Tibial nerve (tissue), 4 donors: ENCODE measurements at regions not wholly inside any gene's neighbourhood (a gene's known extent, or its start where the extent isn't known, plus 50 kb on each side); places are given as distances from the start of the nearest gene placed in this dataset.

Source experiments
- DNase-seq, 2 donors: peaks; one replicate each; pipeline ENCODE4 v3.0.0-alpha.2; 2019; ENCODE audit warnings: low spot score in 2 of 2
- H3K27ac ChIP-seq, 4 donors: fragments of 200-600 bp; sonication (generic) in 3 of 4; one replicate each; pipeline ENCODE4 v1.5.1; 2017 to 2019; ENCODE audit warnings: mild to moderate bottlenecking in 1 of 4
- H3K27me3 ChIP-seq, 2 donors: fragments of 200-600 bp; sonication (generic) in 1 of 2; one replicate each; pipeline versions ENCODE4 v1.5.1 to v1.6.0; 2017 to 2019
- H3K36me3 ChIP-seq, 3 donors: fragments of 200-600 bp; sonication (generic); one replicate each; pipeline ENCODE4 v1.5.1; 2018 to 2019
- H3K4me1 ChIP-seq, 4 donors: fragments of 200-600 bp; sonication (generic) in 3 of 4; one replicate each; pipeline ENCODE4 v1.5.1; 2017 to 2019
- H3K4me3 ChIP-seq, 4 donors: fragments of 200-600 bp; sonication (generic) in 3 of 4; one replicate each; pipeline ENCODE4 v1.5.1; 2017 to 2019; ENCODE audit warnings: mild to moderate bottlenecking in 1 of 4, moderate library complexity in 1 of 4
- H3K9me3 ChIP-seq, 4 donors: fragments of 200-600 bp; sonication (generic) in 3 of 4; one replicate each; pipeline ENCODE4 v1.5.1; 2017 to 2019
- CTCF ChIP-seq, 5 experiments: fragments of 200-600 bp in 3 of 5; fragments of 450-650 bp in 2 of 5; sonication (generic) in 3 of 5; IDR thresholded peaks; one replicate each; pipeline ENCODE4 v1.5.1; 2016 to 2019; ENCODE audit warnings: antibody characterized with exemption in 5 of 5, mild to moderate bottlenecking in 3 of 5, moderate library complexity in 2 of 5
- EP300 ChIP-seq, 2 donors: sonication (generic); formaldehyde crosslinking; IDR thresholded peaks; one replicate each; pipeline ENCODE4 v1.6.1; 2017; ENCODE audit warnings: antibody characterized with exemption in 2 of 2, mild to moderate bottlenecking in 1 of 2
- POLR2A ChIP-seq, 2 donors: fragments of 450-650 bp; IDR thresholded peaks; one replicate each; pipeline ENCODE4 v1.6.1; 2017; ENCODE audit warnings: antibody characterized with exemption in 2 of 2, mild to moderate bottlenecking in 2 of 2, moderate library complexity in 2 of 2
- WGBS, 2 donors: methylation state at CpG; one replicate each; pipeline ENCODE4 v1.1.5; 2018; 5-methylcytosine and 5-hydroxymethylcytosine counted together

- Histone ChIP-seq H3K4me3 (no peak overlapping the region), H3K9me3 (no peaks in the 10 kb centered on the region), H3K36me3 (no peaks in the 10 kb centered on the region), H3K27me3 (no peaks in the 10 kb centered on the region), H3K27ac (no peak overlapping the region), H3K4me1 (no peaks in the 10 kb centered on the region)
- no peak for TF ChIP-seq CTCF (IDR thresholded peaks at IDR 0.05)
- TF ChIP-seq EP300 (IDR thresholded peaks at IDR 0.05): no peak
- TF ChIP-seq POLR2A (IDR thresholded peaks at IDR 0.05): no peak
- WGBS, 2 donors: 75 to 80% methylated on average over 2 of the region's 2 CpGs
- no peak for DNase-seq
These were observed 243.2 kb upstream of the F9 start for GRCh38 chrX:139287155-139287924.

- H3K27ac ChIP-seq: no peak overlapping the region
- no peaks in the 10 kb centered on the region for H3K27me3 ChIP-seq
- no peaks in the 10 kb centered on the region for H3K4me1 ChIP-seq
- no peaks in the 10 kb centered on the region for H3K9me3 ChIP-seq
- H3K4me3 ChIP-seq: no peak overlapping the region
- no peaks in the 10 kb centered on the region for H3K36me3 ChIP-seq
- DNase-seq: no peak
- no peak for TF ChIP-seq CTCF (IDR thresholded peaks at IDR 0.05)
- TF ChIP-seq POLR2A (IDR thresholded peaks at IDR 0.05): no peak
- no peak for TF ChIP-seq EP300 (IDR thresholded peaks at IDR 0.05)
- WGBS, 2 donors: 79 to 83% methylated on average over 2 of the region's 2 CpGs
These were observed 244.2 kb upstream of the F9 start for GRCh38 chrX:139286342-139286741.

- DNase-seq: no peak
- Histone ChIP-seq H3K4me1 (no peaks in the 10 kb centered on the region), H3K27me3 (no peaks in the 10 kb centered on the region), H3K9me3 (no peaks in the 10 kb centered on the region), H3K4me3 (no peak overlapping the region), H3K36me3 (no peaks in the 10 kb centered on the region), H3K27ac (no peak overlapping the region)
- TF ChIP-seq POLR2A (IDR thresholded peaks at IDR 0.05) (no peak), CTCF (IDR thresholded peaks at IDR 0.05) (no peak), EP300 (IDR thresholded peaks at IDR 0.05) (no peak)
- WGBS, 2 donors: 81 to 85% methylated on average over 3 of the region's 3 CpGs
These were observed 262.7 kb upstream of the F9 start for GRCh38 chrX:139267851-139268250.

- Histone ChIP-seq H3K4me3 (no peak overlapping the region), H3K27ac (no peak overlapping the region), H3K36me3 (no peaks in the 10 kb centered on the region), H3K27me3 (no peaks in the 10 kb centered on the region), H3K9me3 (no peaks in the 10 kb centered on the region), H3K4me1 (no peaks in the 10 kb centered on the region)
- no peak for TF ChIP-seq CTCF (IDR thresholded peaks at IDR 0.05)
- no peak for TF ChIP-seq EP300 (IDR thresholded peaks at IDR 0.05)
- no peak for TF ChIP-seq POLR2A (IDR thresholded peaks at IDR 0.05)
- DNase-seq: no peak
- WGBS, 2 donors: 55 to 80% methylated on average over 3 of the region's 3 CpGs
These were observed 284.2 kb upstream of the F9 start for GRCh38 chrX:139246295-139246694.

GRCh38 chrX:139237141-139237540 lies 293.4 kb upstream of the F9 start:
- TF ChIP-seq POLR2A (IDR thresholded peaks at IDR 0.05) (no peak), CTCF (IDR thresholded peaks at IDR 0.05) (no peak)
- Histone ChIP-seq H3K9me3 (no peaks in the 10 kb centered on the region), H3K4me3 (no peak overlapping the region), H3K4me1 (no peaks in the 10 kb centered on the region), H3K36me3 (no peaks in the 10 kb centered on the region), H3K27me3 (no peaks in the 10 kb centered on the region), H3K27ac (no peak overlapping the region)
- DNase-seq: no peak
- WGBS, 2 donors: 86 to 88% methylated on average over 1 of the region's 1 CpG
